ENCODE measurements at regions not wholly inside any gene's neighbourhood (a gene's known extent, or its start where the extent isn't known, plus 50 kb on each side); places are given as distances from the start of the nearest gene placed in this dataset.

Small RNA genes in the stretch of these regions (small RNA-seq; reads per million reads assigned to genes)
- gene RF00614, result 0 reads per million in 4 donors
